ENCODE measurements at regions not wholly inside any gene's neighbourhood (a gene's known extent, or its start where the extent isn't known, plus 50 kb on each side); places are given as distances from the start of the nearest gene placed in this dataset.

DNA sequence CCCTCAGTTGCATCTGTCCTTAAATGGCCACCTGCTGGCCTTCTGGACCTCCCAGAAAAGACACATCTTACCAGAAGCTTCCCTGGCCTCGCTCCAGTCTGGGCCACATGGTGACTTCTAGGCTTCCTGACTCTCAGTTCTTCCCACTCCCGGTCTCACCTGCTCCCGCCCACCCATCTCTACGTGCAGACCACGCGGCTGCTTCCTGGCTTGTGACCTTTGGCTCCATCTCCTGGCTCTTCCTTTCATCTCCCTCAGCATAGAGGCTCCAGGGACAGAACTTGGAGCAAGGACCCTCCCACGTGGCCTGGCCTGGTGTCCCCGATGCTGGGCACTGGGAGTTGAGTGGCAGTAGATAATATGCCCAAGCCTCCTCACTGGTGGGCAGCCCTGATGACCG, 124.9 kb upstream of the IRF2BP2 start (continued):
- no peak for TF ChIP-seq ZNF16 (tag by site-specific recombination; IDR thresholded peaks at IDR 0.05; ENCODE audit: low read depth)
- TF ChIP-seq ZNF837 (tag by site-specific recombination; IDR thresholded peaks at IDR 0.05): no peak

DNA sequence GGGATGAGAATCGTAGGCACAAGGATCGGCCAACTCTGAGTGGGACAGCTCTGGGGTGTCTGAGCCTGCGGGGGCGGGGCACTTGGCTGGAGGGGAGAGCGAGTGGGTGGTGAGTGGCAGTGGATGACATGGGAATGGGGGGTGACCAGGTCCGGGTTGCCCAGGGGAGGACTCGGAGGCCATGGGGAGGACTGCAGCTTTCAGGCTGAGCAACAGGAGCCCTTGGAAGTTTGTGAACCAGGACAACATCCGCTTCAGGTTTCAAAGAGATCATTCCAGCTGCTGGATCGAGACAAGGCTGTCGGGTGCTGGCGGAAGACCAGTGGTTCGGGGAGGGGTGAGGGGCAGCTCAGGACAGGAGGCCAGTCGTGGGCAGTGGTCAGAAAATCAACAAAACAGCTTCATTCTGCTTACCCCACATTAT, 124.4 kb upstream of the IRF2BP2 start:
- ChIA-PET CTCF (interaction anchor here (0.9 to 1.4 kb wide), 5 partner anchors 10 to 235 kb away, joined by 3 to 4 read pairs (median 4); no protein-coding TSS in a partner anchor), POLR2A (interaction anchor here (0.5 kb wide), 1 partner anchor 355 kb away, joined by 6 read pairs; no protein-coding TSS in a partner anchor)
- peaks cover 5% of the 10 kb centered on the region for H3K4me1 ChIP-seq (ENCODE audit: control insufficient read depth, insufficient read depth, low read length)
- H3K36me3 ChIP-seq (ENCODE audit: control insufficient read depth in 2 of 2, insufficient read depth in 1 of 2, low read length in 2 of 2): no peaks in the 10 kb centered on the region
- H3K27ac ChIP-seq (ENCODE audit: extremely low read depth, low read depth, low read length): no peak overlapping the region
- TF ChIP-seq ZNF664 (tag by site-specific recombination; IDR thresholded peaks at IDR 0.05) (no peak), ZNF596 (tag by site-specific recombination; IDR thresholded peaks at IDR 0.05) (no peak), GLIS1 (tag by site-specific recombination; IDR thresholded peaks at IDR 0.05) (no peak), ZFHX2 (tag by site-specific recombination; conservative IDR thresholded peaks at IDR 0.05) (peak; percentile 72), ZNF837 (tag by site-specific recombination; IDR thresholded peaks at IDR 0.05) (no peak), MEIS1 (CRISPR knock-in tag; IDR thresholded peaks at IDR 0.05; ENCODE audit: borderline replicate concordance) (no peak), ZNF701 (tag by site-specific recombination; IDR thresholded peaks at IDR 0.05) (no peak), EGR2 (tag by site-specific recombination; IDR thresholded peaks at IDR 0.05; ENCODE audit: low read depth) (peak; percentile 77; the same call in 1 of the 2 replicates), YY1 (tag by site-specific recombination; IDR thresholded peaks at IDR 0.05) (no peak), ZNF830 (tag by site-specific recombination; IDR thresholded peaks at IDR 0.05; ENCODE audit: low read depth) (no peak), SCRT2 (tag by site-specific recombination; IDR thresholded peaks at IDR 0.05) (peak; percentile 48), ZNF175 (tag by site-specific recombination; IDR thresholded peaks at IDR 0.05) (no peak), ZNF19 (tag by site-specific recombination; IDR thresholded peaks at IDR 0.05; ENCODE audit: low read depth) (no peak), ZNF510 (tag by site-specific recombination; IDR thresholded peaks at IDR 0.05; ENCODE audit: insufficient replicate concordance) (no peak), ZNF155 (tag by site-specific recombination; IDR thresholded peaks at IDR 0.05) (no peak), ZNF621 (tag by site-specific recombination; IDR thresholded peaks at IDR 0.05) (no peak), KLF1 (tag by site-specific recombination; IDR thresholded peaks at IDR 0.05) (no peak)
- TF ChIP-seq, protein P1, sequence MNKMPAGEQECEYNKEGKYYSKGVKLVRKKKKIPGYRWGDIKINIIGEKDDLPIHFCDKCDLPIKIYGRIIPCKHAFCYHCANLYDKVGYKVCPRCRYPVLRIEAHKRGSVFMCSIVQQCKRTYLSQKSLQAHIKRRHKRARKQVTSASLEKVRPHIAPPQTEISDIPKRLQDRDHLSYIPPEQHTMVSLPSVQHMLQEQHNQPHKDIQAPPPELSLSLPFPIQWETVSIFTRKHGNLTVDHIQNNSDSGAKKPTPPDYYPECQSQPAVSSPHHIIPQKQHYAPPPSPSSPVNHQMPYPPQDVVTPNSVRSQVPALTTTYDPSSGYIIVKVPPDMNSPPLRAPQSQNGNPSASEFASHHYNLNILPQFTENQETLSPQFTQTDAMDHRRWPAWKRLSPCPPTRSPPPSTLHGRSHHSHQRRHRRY (tag by site-specific recombination; IDR thresholded peaks at IDR 0.05): no peak
- TF ChIP-seq, protein P2, sequence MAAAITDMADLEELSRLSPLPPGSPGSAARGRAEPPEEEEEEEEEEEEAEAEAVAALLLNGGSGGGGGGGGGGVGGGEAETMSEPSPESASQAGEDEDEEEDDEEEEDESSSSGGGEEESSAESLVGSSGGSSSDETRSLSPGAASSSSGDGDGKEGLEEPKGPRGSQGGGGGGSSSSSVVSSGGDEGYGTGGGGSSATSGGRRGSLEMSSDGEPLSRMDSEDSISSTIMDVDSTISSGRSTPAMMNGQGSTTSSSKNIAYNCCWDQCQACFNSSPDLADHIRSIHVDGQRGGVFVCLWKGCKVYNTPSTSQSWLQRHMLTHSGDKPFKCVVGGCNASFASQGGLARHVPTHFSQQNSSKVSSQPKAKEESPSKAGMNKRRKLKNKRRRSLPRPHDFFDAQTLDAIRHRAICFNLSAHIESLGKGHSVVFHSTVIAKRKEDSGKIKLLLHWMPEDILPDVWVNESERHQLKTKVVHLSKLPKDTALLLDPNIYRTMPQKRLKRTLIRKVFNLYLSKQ (tag by site-specific recombination; IDR thresholded peaks at IDR 0.05; ENCODE audit: borderline replicate concordance): no peak
- TF ChIP-seq, protein P3, sequence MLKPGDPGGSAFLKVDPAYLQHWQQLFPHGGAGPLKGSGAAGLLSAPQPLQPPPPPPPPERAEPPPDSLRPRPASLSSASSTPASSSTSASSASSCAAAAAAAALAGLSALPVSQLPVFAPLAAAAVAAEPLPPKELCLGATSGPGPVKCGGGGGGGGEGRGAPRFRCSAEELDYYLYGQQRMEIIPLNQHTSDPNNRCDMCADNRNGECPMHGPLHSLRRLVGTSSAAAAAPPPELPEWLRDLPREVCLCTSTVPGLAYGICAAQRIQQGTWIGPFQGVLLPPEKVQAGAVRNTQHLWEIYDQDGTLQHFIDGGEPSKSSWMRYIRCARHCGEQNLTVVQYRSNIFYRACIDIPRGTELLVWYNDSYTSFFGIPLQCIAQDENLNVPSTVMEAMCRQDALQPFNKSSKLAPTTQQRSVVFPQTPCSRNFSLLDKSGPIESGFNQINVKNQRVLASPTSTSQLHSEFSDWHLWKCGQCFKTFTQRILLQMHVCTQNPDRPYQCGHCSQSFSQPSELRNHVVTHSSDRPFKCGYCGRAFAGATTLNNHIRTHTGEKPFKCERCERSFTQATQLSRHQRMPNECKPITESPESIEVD (tag by site-specific recombination; IDR thresholded peaks at IDR 0.05): no peak
- TF ChIP-seq, protein P4, sequence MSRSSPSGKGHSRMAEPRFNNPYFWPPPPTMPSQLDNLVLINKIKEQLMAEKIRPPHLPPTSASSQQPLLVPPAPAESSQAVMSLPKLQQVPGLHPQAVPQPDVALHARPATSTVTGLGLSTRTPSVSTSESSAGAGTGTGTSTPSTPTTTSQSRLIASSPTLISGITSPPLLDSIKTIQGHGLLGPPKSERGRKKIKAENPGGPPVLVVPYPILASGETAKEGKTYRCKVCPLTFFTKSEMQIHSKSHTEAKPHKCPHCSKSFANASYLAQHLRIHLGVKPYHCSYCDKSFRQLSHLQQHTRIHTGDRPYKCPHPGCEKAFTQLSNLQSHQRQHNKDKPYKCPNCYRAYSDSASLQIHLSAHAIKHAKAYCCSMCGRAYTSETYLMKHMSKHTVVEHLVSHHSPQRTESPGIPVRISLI (tag by site-specific recombination; IDR thresholded peaks at IDR 0.05): no peak
- H3K4me3 ChIP-seq (ENCODE audit: low read depth, low read length): no peak overlapping the region
- no peaks in the 10 kb centered on the region for H3K9me3 ChIP-seq (ENCODE audit: control insufficient read depth, insufficient read depth, low read depth, low read length)

Measured in HEK293 (cell line).